ENCODE measurements at regions not wholly inside any gene's neighbourhood (a gene's known extent, or its start where the extent isn't known, plus 50 kb on each side); places are given as distances from the start of the nearest gene placed in this dataset.

DNA sequence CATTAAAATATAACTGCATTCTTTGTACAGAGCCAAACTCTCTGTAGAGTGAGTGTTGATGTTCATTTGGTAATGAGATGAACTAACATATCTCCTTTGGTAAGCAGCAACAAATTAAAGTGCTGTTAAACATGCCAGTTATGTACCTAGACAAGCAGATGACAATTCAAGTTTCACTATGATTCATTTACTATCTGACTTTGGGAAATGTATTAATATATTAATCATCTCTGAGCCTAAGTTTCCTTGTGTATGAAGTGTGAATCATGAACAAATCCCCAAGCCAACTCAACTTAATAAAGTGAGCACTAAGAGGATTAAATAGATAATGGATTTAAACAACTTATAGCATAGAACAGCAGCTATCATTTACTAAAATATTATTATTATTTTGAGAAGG lies 1044.2 kb downstream of the GLUD2 start:
- Histone ChIP-seq H3K36me3 (no peaks in the 10 kb centered on the region), H3K4me3 (no peak overlapping the region), H3K27me3 (ENCODE audit: low read depth) (no peaks in the 10 kb centered on the region), H3K4me1 (no peaks in the 10 kb centered on the region), H3K27ac (replicated peaks) (no peak overlapping the region), H3K9me3 (replicated peaks) (no peaks in the 10 kb centered on the region)
- intact Hi-C loops (cut with micrococcal nuclease) = no loop called here
- TF ChIP-seq, protein P1, sequence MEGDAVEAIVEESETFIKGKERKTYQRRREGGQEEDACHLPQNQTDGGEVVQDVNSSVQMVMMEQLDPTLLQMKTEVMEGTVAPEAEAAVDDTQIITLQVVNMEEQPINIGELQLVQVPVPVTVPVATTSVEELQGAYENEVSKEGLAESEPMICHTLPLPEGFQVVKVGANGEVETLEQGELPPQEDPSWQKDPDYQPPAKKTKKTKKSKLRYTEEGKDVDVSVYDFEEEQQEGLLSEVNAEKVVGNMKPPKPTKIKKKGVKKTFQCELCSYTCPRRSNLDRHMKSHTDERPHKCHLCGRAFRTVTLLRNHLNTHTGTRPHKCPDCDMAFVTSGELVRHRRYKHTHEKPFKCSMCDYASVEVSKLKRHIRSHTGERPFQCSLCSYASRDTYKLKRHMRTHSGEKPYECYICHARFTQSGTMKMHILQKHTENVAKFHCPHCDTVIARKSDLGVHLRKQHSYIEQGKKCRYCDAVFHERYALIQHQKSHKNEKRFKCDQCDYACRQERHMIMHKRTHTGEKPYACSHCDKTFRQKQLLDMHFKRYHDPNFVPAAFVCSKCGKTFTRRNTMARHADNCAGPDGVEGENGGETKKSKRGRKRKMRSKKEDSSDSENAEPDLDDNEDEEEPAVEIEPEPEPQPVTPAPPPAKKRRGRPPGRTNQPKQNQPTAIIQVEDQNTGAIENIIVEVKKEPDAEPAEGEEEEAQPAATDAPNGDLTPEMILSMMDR (IDR thresholded peaks at IDR 0.05; ENCODE audit: borderline replicate concordance) = no peak
- DNase-seq = no peak

DNA sequence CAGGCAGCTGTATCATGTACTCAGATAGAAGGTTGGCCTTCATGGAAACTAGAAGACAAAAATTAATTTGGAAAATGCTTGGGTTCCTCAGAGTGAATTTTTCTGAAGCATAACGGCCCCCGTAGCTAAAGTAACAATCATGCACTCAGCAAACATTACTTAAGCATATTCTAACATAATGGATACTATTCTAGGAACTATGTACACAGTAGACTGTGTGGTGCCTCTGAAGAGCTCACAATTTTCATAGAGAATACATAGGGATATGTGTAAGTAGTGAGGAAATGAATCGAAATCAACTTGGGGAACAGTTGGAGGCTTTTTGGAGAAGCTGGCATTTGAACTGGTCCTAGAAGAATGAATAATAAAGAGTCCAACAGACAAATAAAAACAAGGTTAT lies 1045.0 kb downstream of the GLUD2 start:
- H3K36me3 ChIP-seq = no peaks in the 10 kb centered on the region
- H3K9me3 ChIP-seq (replicated peaks) = peaks cover 4% of the 10 kb centered on the region
- H3K4me1 ChIP-seq = no peaks in the 10 kb centered on the region
- H3K27me3 ChIP-seq (ENCODE audit: low read depth) = no peaks in the 10 kb centered on the region
- H3K4me3 ChIP-seq = no peak overlapping the region
- no peak for DNase-seq
- no peak overlapping the region for H3K27ac ChIP-seq (replicated peaks)
- intact Hi-C loops (cut with micrococcal nuclease) = no loop called here
- TF ChIP-seq, protein P1 (IDR thresholded peaks at IDR 0.05; ENCODE audit: borderline replicate concordance) = no peak

DNA sequence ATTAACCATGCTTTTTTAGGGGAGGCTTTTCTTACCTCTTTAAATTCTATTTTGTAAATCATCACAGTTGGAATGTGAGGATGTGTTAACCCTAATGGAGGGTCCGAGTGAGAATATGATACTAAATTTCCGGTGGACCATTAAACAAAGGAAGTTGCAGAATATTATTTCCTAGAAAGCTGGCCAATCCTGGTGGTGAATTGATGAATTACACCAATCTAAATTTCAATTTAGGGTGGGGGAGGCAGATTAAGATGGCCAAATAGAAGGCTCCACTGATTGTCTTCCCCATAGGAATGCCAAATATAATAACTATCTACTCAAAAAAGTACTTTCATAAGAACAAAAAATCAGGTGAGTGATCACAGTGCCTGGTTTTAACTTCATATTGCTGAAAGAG lies 1045.6 kb downstream of the GLUD2 start:
- no peak overlapping the region for H3K4me3 ChIP-seq
- TF ChIP-seq, protein P1 (IDR thresholded peaks at IDR 0.05; ENCODE audit: borderline replicate concordance) = no peak

DNA sequence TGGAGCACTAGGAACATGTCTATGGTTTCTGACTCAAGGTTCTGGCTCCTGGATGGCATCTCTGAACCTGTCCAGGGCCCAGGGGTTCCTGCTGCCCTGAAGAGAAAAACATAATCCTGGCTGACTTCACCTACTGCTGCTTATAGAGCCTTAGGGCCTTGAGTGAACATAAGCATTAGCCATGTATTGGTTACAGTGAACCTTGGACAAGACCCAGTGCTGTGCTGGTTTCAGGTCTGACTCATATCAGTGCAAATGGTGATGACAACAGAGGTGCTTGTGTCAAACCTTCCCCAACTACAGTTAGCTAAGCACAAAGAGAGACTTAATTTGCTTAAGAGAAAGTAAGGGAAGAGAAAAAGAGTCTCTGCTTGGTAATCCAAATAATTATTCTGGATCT lies 1047.2 kb downstream of the GLUD2 start:
- Histone ChIP-seq H3K4me3 (no peak overlapping the region), H3K9me3 (replicated peaks) (peaks cover 4% of the 10 kb centered on the region), H3K27ac (replicated peaks) (no peak overlapping the region), H3K4me1 (no peaks in the 10 kb centered on the region), H3K36me3 (no peaks in the 10 kb centered on the region), H3K27me3 (ENCODE audit: low read depth) (no peaks in the 10 kb centered on the region)
- intact Hi-C loops (cut with micrococcal nuclease) = no loop called here
- no peak for DNase-seq
- TF ChIP-seq, protein P1 (IDR thresholded peaks at IDR 0.05; ENCODE audit: borderline replicate concordance) = no peak

More for the DNA sequence above, 1045.6 kb downstream of the GLUD2 start:
- Histone ChIP-seq H3K27ac (replicated peaks) (no peak overlapping the region), H3K9me3 (replicated peaks) (peaks cover 4% of the 10 kb centered on the region), H3K4me1 (no peaks in the 10 kb centered on the region), H3K27me3 (ENCODE audit: low read depth) (no peaks in the 10 kb centered on the region), H3K36me3 (no peaks in the 10 kb centered on the region)
- intact Hi-C loops (cut with micrococcal nuclease) = no loop called here
- no peak for DNase-seq

DNA sequence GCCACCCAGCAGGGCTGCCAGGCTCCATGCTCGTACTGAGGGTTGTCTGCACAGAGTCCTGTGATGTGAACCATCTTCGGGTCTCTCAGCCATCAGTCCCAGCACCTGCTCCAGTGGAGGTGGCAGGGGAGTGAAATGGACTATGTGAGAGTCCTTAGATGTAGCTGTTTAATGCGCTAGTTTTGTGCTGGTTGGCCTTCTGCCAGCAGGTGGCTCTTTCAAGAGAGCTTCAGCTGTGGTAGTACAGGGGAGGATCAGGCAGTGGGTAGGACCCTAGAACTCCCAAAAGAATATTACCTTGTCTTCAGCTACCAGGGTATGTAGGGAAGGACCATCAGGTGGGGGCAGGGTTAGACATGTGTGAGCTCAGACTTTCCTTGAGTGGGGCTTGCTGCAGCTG lies 1066.0 kb downstream of the GLUD2 start:
- DNase-seq = no peak
- Histone ChIP-seq H3K4me1 (no peaks in the 10 kb centered on the region), H3K36me3 (no peaks in the 10 kb centered on the region), H3K4me3 (no peak overlapping the region), H3K27ac (replicated peaks) (no peak overlapping the region), H3K9me3 (replicated peaks) (no peaks in the 10 kb centered on the region), H3K27me3 (ENCODE audit: low read depth) (no peaks in the 10 kb centered on the region)
- intact Hi-C loops (cut with micrococcal nuclease) = no loop called here
- TF ChIP-seq, protein P1 (IDR thresholded peaks at IDR 0.05; ENCODE audit: borderline replicate concordance) = no peak

DNA sequence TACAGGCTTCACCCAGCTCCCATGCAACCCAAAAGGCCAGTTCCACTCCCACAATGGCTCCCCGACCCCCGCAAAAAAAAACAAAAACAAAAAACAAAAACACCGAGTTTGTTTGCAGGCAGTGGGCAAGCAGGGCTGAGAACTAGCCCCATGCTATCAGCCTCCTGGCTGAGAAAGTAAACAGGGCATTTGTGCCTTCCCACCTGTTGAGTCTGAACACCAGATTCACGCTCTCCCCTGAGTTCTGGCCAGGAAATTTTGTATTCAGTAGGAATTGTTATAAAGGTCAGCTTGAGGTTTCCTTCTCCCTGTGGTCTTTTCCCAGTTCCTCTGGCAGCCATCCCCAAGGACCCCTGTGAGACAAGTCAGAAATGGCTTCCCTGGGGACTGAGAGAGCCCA lies 1066.5 kb downstream of the GLUD2 start:
- no peaks in the 10 kb centered on the region for H3K9me3 ChIP-seq (replicated peaks)
- intact Hi-C loops (cut with micrococcal nuclease) = no loop called here
- H3K4me3 ChIP-seq = no peak overlapping the region
- TF ChIP-seq, protein P1 (IDR thresholded peaks at IDR 0.05; ENCODE audit: borderline replicate concordance) = no peak
- H3K4me1 ChIP-seq = no peaks in the 10 kb centered on the region
- no peaks in the 10 kb centered on the region for H3K27me3 ChIP-seq (ENCODE audit: low read depth)
- H3K27ac ChIP-seq (replicated peaks) = no peak overlapping the region
- DNase-seq = no peak
- H3K36me3 ChIP-seq = no peaks in the 10 kb centered on the region

Measured in left ventricle myocardium inferior (tissue), 1 donor.